Neuronal stem cell (in vitro differentiated cells): ENCODE measurements at regions not wholly inside any gene's neighbourhood (a gene's known extent, or its start where the extent isn't known, plus 50 kb on each side); places are given as distances from the start of the nearest gene placed in this dataset.

ENCODE experiments used
- DNase-seq: peaks from one replicate; pipeline ENCODE4 v3.0.0-alpha.2; 2013; ENCODE audit warnings: low spot score
- H2AFZ ChIP-seq: one replicate; pipeline ENCODE4 v1.6.1; 2013; ENCODE audit warnings: mild to moderate bottlenecking, low read length, inconsistent platforms
- H2AK5ac ChIP-seq: 2 replicates; pipeline ENCODE4 v1.6.1; 2013; ENCODE audit warnings: low read depth, mild to moderate bottlenecking, inconsistent platforms, low read length, moderate library complexity, mixed read lengths
- H2BK120ac ChIP-seq: 2 replicates; pipeline ENCODE4 v1.6.1; 2013; ENCODE audit warnings: low read depth, mild to moderate bottlenecking, inconsistent platforms, low read length, moderate library complexity, mixed read lengths
- H2BK12ac ChIP-seq: one replicate; pipeline ENCODE4 v1.6.1; 2013; ENCODE audit warnings: low read length, inconsistent platforms
- H2BK15ac ChIP-seq: 2 replicates; pipeline ENCODE4 v1.6.1; 2013; ENCODE audit warnings: mild to moderate bottlenecking, low read length, inconsistent platforms, mixed read lengths
- H2BK5ac ChIP-seq: one replicate; pipeline ENCODE4 v1.6.1; 2013; ENCODE audit warnings: inconsistent platforms, mild to moderate bottlenecking, low read length, moderate library complexity
- H3K14ac ChIP-seq: one replicate; pipeline ENCODE4 v1.6.1; 2013; ENCODE audit warnings: low read length, inconsistent platforms
- H3K18ac ChIP-seq: 2 replicates; pipeline ENCODE4 v1.6.1; 2013; ENCODE audit warnings: low read length, inconsistent platforms
- H3K23ac ChIP-seq: 2 replicates; pipeline ENCODE4 v1.6.1; 2013; ENCODE audit warnings: low read depth, mild to moderate bottlenecking, mixed read lengths, low read length, inconsistent platforms; ENCODE audit not compliant: poor library complexity
- H3K27ac ChIP-seq: replicated peaks from 3 replicates; pipeline ENCODE4 v1.5.1; 2013; ENCODE audit warnings: low read length, inconsistent platforms
- H3K27me3 ChIP-seq, 3 experiments: 2 replicates each; pipeline ENCODE4 v1.6.1; 2013; ENCODE audit warnings: low read length in 3 of 3, mild to moderate bottlenecking in 2 of 3, inconsistent platforms in 1 of 3, low read depth in 1 of 3, mixed read lengths in 1 of 3, moderate library complexity in 1 of 3; ENCODE audit not compliant: control insufficient read depth in 3 of 3, insufficient read depth in 3 of 3
- H3K36me3 ChIP-seq, 2 donors: replicated peaks in 1 of 2; 2 replicates each; pipeline ENCODE4 v1.6.1; 2013; ENCODE audit warnings: low read length in 2 of 2; ENCODE audit not compliant: control insufficient read depth in 2 of 2, insufficient read depth in 2 of 2
- H3K4ac ChIP-seq: 2 replicates; pipeline ENCODE4 v1.6.1; 2013; ENCODE audit warnings: inconsistent platforms, mild to moderate bottlenecking, low read length, moderate library complexity
- H3K4me1 ChIP-seq, 2 donors: 1 replicate in 1 of 2; 2 replicates in 1 of 2; pipeline ENCODE4 v1.6.1; 2013; ENCODE audit warnings: low read length in 2 of 2, low read depth in 1 of 2; ENCODE audit not compliant: control insufficient read depth in 2 of 2, insufficient read depth in 1 of 2
- H3K4me2 ChIP-seq: one replicate; pipeline ENCODE4 v1.6.1; 2013; ENCODE audit warnings: mild to moderate bottlenecking, low read length, inconsistent platforms; ENCODE audit not compliant: insufficient read depth, poor library complexity, severe bottlenecking
- H3K4me3 ChIP-seq, 2 donors: 2 replicates each; pipeline ENCODE4 v1.5.1; 2013; ENCODE audit warnings: low read length in 2 of 2, mild to moderate bottlenecking in 2 of 2, inconsistent platforms in 1 of 2, moderate library complexity in 1 of 2
- H3K79me1 ChIP-seq: one replicate; pipeline ENCODE4 v1.6.1; 2013; ENCODE audit warnings: low read depth, mild to moderate bottlenecking, inconsistent platforms, low read length, moderate library complexity
- H3K9ac ChIP-seq: one replicate; pipeline ENCODE4 v1.6.1; 2013; ENCODE audit warnings: mild to moderate bottlenecking, low read depth, low read length, inconsistent platforms; ENCODE audit not compliant: poor library complexity
- H3K9me3 ChIP-seq, 2 donors: replicated peaks in 1 of 2; 2 replicates each; pipeline versions ENCODE3 to v1.6.1; 2013; ENCODE audit warnings: low read length in 2 of 2, mild to moderate bottlenecking in 2 of 2, inconsistent platforms in 1 of 2, low read depth in 1 of 2, mixed read lengths in 1 of 2, moderate library complexity in 1 of 2; ENCODE audit not compliant: control insufficient read depth in 2 of 2, insufficient read depth in 1 of 2
- H4K8ac ChIP-seq: one replicate; pipeline ENCODE4 v1.6.1; 2013; ENCODE audit warnings: low read depth, mild to moderate bottlenecking, inconsistent platforms, low read length, moderate library complexity
- H4K91ac ChIP-seq: one replicate; pipeline ENCODE4 v1.6.1; 2013; ENCODE audit warnings: low read length, low read depth, mild to moderate bottlenecking, inconsistent platforms; ENCODE audit not compliant: poor library complexity
- WGBS, 2 donors: extraction: QIAGEN DNeasy Blood & Tissue Kit; methylation state at CpG; one replicate each; pipeline ENCODE4 v1.1.7; 2013; ENCODE audit warnings: missing lambda C conversion rate in 2 of 2, mixed read lengths in 1 of 2; ENCODE audit not compliant: insufficient read length in 2 of 2, insufficient replicate concordance in 1 of 2; ENCODE audit errors: extremely low coverage in 2 of 2; 5-methylcytosine and 5-hydroxymethylcytosine counted together

- Histone ChIP-seq H4K91ac (no peak overlapping the region), H3K79me1 (no peaks in the 10 kb centered on the region), H2AK5ac (no peak overlapping the region), H2AFZ (no peak overlapping the region), H3K27me3 (no peaks in the 10 kb centered on the region), H2BK120ac (no peak overlapping the region), H3K4me1 (no peaks in the 10 kb centered on the region), H3K23ac (no peak overlapping the region), H3K14ac (no peak overlapping the region), H3K4ac (no peak overlapping the region), H2BK5ac (no peak overlapping the region), H3K9me3 (peaks cover 0 to 2% of the 10 kb centered on the region in 2 donors), H2BK12ac (no peak overlapping the region), H3K4me3 (no peak overlapping the region), H4K8ac (no peak overlapping the region), H3K36me3 (no peaks in the 10 kb centered on the region), H2BK15ac (no peak overlapping the region), H3K4me2 (no peak overlapping the region), H3K18ac (no peak overlapping the region), H3K27ac (no peak overlapping the region), H3K9ac (no peak overlapping the region)
- DNase-seq: no peak
Observed at GRCh38 chr5:174363934-174364333, 318.4 kb downstream of the NSG2 start.

- Histone ChIP-seq H2AK5ac (no peak overlapping the region), H3K4me1 (no peaks in the 10 kb centered on the region), H3K4ac (no peak overlapping the region), H2BK5ac (no peak overlapping the region), H3K9me3 (peaks cover 0 to 2% of the 10 kb centered on the region in 2 donors), H2AFZ (no peak overlapping the region), H4K8ac (no peak overlapping the region), H2BK120ac (no peak overlapping the region), H3K4me3 (no peak overlapping the region), H3K36me3 (no peaks in the 10 kb centered on the region), H3K27ac (no peak overlapping the region), H3K4me2 (no peak overlapping the region), H3K23ac (no peak overlapping the region), H3K27me3 (no peaks in the 10 kb centered on the region), H3K79me1 (no peaks in the 10 kb centered on the region), H2BK12ac (no peak overlapping the region), H3K9ac (no peak overlapping the region), H3K14ac (no peak overlapping the region), H2BK15ac (no peak overlapping the region), H3K18ac (no peak overlapping the region), H4K91ac (no peak overlapping the region)
- DNase-seq: no peak
- no CpG with 5 or more reads among the region's 2 CpGs for WGBS, 2 donors
Observed at GRCh38 chr5:174364676-174365075, 319.2 kb downstream of the NSG2 start.

GRCh38 chr5:174371600-174372094, 326.1 kb downstream of the NSG2 start:
- H3K27ac ChIP-seq: no peak overlapping the region
- no peak overlapping the region for H2BK5ac ChIP-seq

GRCh38 chr5:174374206-174374605, 328.7 kb downstream of the NSG2 start:
- H3K4me3 ChIP-seq: no peak overlapping the region
- no peaks in the 10 kb centered on the region for H3K9me3 ChIP-seq
- no peak overlapping the region for H2BK120ac ChIP-seq
- H3K4me2 ChIP-seq: no peak overlapping the region
- H3K9ac ChIP-seq: no peak overlapping the region
- H4K91ac ChIP-seq: no peak overlapping the region
- DNase-seq: no peak
- H3K23ac ChIP-seq: no peak overlapping the region
- no peak overlapping the region for H3K27ac ChIP-seq
- no peaks in the 10 kb centered on the region for H3K4me1 ChIP-seq
- no peaks in the 10 kb centered on the region for H3K79me1 ChIP-seq
- no peak overlapping the region for H2BK15ac ChIP-seq
- H3K18ac ChIP-seq: no peak overlapping the region
- H3K14ac ChIP-seq: no peak overlapping the region
- no peaks in the 10 kb centered on the region for H3K36me3 ChIP-seq
- H3K4ac ChIP-seq: no peak overlapping the region
- H2AFZ ChIP-seq: no peak overlapping the region
- H2BK12ac ChIP-seq: no peak overlapping the region
- H4K8ac ChIP-seq: no peak overlapping the region
- no peak overlapping the region for H2BK5ac ChIP-seq
- WGBS, 2 donors: no CpG with 5 or more reads among the region's 8 CpGs
- no peaks in the 10 kb centered on the region for H3K27me3 ChIP-seq
- H2AK5ac ChIP-seq: no peak overlapping the region

More at GRCh38 chr5:174371600-174372094, 326.1 kb downstream of the NSG2 start:
- Histone ChIP-seq H3K27me3 (no peaks in the 10 kb centered on the region), H3K23ac (no peak overlapping the region), H3K4me3 (no peak overlapping the region), H3K79me1 (no peaks in the 10 kb centered on the region), H2AK5ac (no peak overlapping the region), H3K9me3 (no peaks in the 10 kb centered on the region), H3K4ac (no peak overlapping the region), H2AFZ (no peak overlapping the region), H2BK120ac (no peak overlapping the region), H4K91ac (no peak overlapping the region), H2BK12ac (no peak overlapping the region), H4K8ac (no peak overlapping the region), H3K18ac (no peak overlapping the region), H2BK15ac (no peak overlapping the region), H3K36me3 (no peaks in the 10 kb centered on the region), H3K4me2 (no peak overlapping the region), H3K14ac (no peak overlapping the region), H3K9ac (no peak overlapping the region), H3K4me1 (no peaks in the 10 kb centered on the region)
- no CpG with 5 or more reads among the region's 10 CpGs for WGBS, 2 donors
- no peak for DNase-seq
